SK-MEL-5 (cell line): ENCODE measurements at regions not wholly inside any gene's neighbourhood (a gene's known extent, or its start where the extent isn't known, plus 50 kb on each side); places are given as distances from the start of the nearest gene placed in this dataset.

Source experiments
- DNase-seq: peaks from one replicate; pipeline ENCODE4 v3.0.0-alpha.2; 2016; ENCODE audit warnings: low read depth, low spot score
- in situ Hi-C: cut with HindIII; loops from 2 replicates; pipeline ENCODE4 v1.10.0; 2016; ENCODE audit warnings: low sequenced_read_pairs, high pct_unique_total_duplicates, low pct_unique_long_range_greater_than_20kb

DNA sequence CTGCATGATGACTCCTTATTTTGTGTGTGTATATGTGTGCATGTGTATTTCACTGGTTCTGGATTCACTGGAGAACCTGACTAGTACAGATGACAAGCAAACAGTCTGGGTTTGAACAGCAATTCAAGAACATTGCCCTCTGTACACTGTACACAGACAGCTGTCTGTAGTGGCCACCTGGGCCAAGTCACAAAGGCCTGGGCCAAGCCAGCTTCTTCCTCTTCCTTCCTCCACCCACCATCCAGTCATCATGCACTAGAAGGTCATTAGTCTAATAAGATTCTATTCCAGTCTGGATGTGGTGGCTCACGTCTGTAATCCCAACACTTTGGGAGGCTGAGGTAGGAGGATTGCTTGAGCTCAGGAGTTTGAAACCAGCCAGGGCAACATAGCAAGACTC lies 155.9 kb downstream of the ELAVL4 start:
- no peak for DNase-seq
- in situ Hi-C loops: no loop called here

DNA sequence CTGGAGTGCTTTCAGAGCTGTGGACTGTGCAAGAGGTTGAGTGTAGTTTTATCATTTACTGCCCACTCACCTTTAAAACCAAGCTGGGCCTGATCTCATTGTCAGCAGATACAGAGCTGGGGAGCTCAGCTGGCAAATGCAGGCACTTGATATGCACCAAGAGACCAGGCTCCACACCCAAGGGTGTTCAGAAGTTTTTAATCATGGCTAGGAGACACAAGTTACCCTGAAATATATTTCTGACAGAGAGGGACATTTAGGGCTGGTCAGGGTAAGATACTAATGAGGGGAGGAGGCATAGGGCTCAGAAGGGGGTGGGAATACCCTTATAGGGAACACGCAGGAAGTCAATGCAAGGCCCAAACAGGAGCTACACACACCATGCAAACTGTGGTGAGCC lies 153.7 kb downstream of the ELAVL4 start:
- DNase-seq: no peak
- in situ Hi-C loops: no loop called here

DNA sequence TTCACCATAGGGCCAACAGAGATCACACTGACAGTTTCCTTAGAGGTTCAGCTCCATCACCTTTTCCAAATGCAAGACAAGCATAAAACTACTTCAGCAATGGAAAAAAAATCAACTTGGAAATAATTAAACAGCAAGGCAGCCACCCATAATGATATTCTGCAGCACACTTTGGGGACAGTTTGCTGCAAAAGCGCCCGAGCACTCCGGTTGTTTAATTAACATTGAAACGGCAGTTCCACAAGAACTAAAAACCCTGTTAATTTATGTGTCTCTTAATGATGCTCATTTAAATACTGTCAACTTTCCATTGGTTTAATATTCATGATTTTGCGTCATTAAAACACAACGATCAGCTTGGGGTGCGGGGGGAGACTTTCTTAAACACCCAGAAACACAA lies 153.2 kb downstream of the ELAVL4 start:
- in situ Hi-C loops: no loop called here
- no peak for DNase-seq

DNA sequence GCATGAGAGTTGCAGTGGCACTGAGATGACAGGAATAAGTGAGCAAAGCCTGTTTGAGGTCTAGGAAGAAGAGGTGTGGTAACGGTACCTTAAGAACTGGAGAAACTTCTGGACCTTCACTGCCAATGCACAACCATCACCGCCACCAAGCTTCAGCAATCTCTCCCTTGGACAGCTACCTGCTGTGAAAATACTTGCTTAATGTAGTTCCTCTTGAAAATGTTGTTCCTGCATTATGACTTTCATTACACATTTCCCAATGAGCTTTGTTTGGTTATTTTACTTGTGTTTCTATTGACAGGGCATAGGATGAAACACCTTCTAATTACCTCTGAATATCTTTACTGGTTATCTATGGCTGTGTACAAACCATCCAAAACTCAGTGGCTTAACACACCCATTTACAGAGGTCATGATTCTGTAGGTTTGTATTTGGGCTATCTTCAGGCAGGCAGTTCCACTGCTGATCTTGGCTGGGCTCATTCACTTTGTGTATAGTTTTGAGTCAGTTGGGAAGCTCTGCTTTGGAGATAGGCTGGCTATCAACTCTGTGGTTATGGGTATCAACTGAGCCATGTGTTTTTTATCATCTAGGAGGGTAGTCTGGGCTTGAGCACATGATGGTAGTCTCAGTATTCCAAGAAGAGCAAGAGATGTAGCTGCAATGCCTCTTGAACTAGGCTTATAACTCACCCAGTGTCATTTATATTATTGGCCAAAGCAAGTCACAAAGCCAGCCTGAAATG lies 149.4 kb downstream of the ELAVL4 start:
- in situ Hi-C loops: no loop called here
- DNase-seq: no peak

DNA sequence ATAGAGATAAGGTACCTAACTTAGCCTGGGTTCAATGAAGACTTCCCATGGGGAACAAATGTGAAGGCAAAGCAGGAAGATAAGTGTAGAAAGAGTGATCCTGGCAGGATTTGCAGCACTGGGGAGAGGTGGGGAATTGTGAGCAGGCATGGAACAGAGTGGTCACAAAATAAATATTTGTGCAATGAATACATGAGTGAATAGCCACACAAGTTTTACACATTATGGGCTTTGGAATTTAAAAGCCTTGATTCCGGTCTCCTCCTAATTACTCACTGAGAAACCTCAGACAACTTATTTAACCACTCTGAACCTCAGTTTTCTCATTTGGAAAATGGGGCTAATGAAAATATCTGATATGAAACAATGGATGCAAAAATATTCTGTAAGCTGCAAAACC lies 148.3 kb downstream of the ELAVL4 start:
- in situ Hi-C loops: no loop called here
- no peak for DNase-seq
